HG03095 (cell line): ENCODE measurements at regions not wholly inside any gene's neighbourhood (a gene's known extent, or its start where the extent isn't known, plus 50 kb on each side); places are given as distances from the start of the nearest gene placed in this dataset.

ENCODE experiments used
- ATAC-seq: cut with Tn5 transposase; IDR thresholded peaks from one replicate; pipeline ENCODE4 v1.9.1; 2021; ENCODE audit warnings: moderate library complexity; ENCODE audit not compliant: unreplicated experiment

DNA sequence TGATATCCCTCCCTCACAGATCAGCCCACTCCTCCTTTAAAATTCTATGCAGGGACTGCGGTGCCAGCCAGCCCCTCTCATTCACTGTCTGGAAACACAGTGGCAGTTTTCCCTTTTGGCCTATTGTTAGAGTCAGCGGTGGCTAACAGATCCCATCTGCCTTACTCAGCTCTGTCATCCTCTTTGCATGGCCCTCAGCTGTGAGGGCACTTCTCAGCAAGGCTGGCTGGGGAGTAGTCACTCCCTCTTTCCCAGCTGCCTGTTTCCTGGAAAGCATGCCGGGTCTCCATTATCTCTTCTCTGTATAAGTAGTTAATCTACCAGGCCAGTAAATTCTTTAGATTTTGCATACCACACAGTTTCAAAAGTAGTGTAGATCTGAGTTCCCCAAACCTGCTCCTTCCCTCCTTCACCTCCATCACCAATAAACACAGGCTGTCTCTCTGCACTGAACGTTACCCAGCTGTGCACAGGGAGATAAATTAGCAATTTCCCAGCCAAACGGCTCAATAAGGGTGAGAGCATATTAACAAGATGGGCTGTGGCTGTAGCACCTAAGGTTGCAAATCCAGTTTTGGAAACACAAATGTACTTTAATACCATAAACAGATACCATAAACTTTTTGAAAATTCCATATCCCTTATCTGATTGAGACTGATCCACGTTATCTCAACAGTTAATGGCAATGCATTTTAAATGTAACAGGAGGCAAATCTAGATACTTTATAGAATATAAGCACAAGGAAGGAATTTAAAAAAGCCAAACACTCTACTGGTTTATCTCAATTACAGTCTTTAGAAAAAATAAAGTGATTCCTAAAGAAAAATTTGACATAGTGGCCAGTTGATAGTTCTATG lies 229.3 kb downstream of the ANKRD50 start:
- ATAC-seq = no peak

DNA sequence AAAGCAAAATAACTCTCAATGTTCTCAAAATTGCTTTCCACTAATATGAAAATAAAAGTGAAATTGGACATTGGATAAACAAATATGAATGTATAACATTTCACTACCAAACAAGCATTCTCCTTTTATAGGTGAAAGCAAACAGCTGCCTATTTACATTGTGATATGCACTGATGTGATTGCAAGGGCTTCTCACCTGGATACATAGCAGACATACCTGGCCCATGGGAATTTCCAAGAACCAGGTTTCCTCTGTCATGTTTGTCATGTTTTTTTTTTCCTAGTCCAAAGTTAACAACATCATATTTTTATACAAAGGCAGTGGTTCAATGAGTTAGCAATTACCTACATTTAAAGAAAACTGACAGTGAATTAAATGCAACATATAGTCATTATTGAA lies 228.5 kb downstream of the ANKRD50 start:
- ATAC-seq = no peak

DNA sequence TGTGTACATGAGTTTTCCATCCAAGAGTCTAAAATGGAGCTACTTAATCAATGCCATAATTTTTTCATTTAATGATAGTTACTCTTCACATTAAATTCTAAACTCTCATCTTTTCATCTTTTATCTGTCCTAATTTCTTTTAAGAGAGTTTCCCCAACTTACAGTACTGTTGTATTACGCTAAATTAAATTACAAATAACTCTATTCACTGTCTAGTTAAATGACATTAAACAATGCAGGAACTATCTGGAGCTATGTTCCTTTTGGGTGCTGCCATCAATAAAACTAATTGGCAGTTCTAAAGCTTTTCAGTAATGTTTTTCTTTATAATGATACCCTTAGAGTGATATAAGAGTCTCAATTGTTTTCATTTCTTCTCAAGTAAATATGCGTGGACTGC lies 227.6 kb downstream of the ANKRD50 start:
- ATAC-seq = no peak

DNA sequence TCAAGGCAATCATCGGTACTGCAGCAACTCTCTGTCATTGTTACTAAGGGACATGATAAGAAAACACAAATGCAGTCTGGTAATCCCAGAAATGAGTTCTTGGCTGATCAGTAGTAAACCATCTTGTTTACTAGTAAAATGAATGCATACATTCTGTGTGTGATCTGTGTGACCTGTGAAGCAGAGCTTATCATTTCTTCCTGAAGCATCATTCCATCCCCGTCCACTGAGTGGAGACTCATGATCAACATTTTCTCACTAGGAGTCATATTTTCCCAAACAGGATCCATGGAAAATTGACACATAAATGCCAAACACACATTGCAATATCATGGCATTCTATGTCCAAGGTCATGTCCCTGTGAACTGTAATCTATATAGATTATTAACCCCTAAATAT lies 226.1 kb downstream of the ANKRD50 start:
- ATAC-seq = no peak

DNA sequence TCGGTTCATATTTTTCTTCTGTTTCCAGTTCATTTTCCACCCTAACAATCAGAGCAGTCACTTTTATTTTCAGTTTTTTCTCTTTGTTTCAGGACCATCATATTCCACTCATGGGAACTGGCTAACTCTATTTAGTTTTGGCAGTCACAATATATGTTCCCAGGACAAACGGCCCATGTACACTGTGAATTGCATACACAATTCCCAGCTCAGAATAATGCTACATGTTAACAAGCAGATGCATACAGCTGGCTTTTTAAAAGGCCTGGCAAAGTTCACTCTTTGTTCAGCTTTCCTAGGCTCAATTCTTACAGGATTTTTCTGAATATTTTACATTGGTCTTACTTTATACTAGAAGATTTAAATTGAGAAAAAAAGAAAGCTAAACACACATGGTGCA lies 224.9 kb downstream of the ANKRD50 start:
- ATAC-seq = no peak

DNA sequence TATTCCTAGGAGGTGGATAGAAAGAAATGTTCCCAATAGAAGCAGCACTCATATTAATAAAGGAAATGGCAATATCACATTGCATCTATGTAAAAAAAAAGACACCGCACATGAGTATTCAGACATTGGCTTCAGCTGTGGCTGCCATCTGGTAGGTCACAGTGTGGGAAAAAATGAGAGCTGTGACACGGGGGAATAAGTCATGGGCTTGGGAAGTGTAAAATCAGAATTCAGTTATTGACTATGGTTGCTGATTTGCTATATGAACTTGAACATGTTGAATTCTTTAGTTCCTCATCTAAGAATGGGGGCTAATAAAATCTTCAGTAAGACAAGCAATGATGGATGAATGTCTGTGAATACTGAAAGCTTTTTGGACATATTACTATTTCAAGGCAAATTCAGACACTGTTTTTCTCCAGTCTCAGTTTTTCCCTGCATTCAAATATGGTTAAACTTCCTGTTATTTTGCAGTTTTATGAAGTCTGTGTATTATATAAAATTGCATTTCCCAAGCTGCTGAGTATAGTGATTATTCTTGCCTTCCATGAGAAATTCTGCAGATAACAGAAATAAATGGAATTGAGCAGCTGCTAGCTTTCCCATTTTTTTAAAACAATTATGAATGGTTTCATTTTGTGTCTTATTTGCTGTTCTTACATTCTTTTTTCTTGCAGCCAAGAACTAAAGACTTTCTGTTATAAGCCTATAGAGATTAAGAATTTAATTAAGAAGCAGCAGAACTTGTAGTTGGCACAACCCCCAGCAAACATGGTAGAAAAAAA lies 221.0 kb downstream of the ANKRD50 start:
- no peak for ATAC-seq

DNA sequence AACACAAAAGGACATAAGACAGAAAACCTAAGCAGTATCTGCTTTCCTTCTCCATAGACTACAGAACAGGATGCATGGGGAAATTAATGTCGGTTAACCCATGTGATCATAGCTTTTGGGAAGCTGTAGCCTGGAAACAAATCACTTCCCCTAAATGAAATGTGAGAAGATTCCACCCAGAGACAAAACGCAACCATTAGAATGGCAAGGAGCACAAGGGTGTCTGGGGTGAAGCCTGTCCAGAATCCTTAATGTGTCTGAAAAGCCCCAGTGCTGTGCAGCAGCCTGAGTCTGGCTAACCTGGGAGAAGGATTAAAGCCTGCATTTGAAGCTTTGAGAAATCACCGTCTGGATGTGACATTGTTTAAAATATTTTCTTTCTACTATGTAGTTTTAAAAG lies 213.3 kb downstream of the ANKRD50 start:
- no peak for ATAC-seq

DNA sequence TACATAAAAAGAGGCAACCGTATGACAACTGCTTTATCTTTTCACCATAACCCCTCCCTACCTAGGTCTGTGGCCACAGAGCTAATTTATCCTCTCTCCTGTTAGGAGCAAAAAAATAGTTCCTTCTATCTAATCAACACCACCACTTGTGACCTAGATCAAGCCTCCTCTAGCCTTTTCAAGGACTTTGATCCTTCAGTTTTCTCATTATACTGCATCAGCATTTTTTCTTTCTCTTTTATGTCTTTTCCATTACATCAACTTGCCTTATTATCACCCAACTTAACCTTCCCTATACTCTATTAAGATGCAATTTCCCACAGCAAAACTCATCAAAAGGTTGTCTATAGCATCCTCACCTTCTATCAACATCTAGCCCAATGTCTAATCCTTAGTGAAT lies 211.0 kb downstream of the ANKRD50 start:
- ATAC-seq = no peak

DNA sequence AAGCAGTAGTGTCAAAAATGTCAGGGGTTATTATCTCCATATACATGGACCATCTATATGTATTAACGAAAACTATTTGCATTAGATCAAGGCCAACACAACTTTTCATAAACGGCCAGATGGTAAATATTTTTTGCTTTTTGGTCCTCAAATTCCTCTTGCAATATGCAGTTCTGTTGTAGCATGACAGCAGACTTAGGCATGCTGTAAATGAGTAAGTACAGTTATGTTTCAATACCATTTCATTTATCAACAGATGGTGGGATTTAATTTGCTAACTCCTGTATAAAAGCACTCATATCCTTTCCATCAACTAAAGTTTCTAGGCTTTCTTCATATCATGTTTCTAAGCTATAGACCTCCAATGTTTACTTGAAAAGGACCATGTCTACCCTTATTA lies 208.1 kb downstream of the ANKRD50 start:
- ATAC-seq = no peak

DNA sequence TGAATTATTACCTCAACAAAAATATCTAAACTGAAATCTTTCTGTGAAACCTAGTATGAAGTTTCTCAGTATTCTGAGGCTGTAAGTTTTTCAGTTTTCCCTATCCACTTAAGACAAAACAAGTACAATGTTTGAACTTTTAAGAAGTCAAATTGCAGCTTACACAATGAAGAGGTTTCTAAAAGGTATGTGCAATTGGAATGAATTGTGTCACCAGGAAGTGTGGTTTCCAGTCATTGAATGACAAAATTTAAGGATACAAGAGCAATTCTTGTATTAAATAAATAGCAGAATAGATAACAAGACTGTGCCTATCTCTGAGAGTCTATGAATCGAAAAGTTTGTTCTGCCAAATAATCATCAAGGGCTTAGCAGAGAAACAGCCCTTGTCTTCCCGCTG lies 207.3 kb downstream of the ANKRD50 start:
- no peak for ATAC-seq

DNA sequence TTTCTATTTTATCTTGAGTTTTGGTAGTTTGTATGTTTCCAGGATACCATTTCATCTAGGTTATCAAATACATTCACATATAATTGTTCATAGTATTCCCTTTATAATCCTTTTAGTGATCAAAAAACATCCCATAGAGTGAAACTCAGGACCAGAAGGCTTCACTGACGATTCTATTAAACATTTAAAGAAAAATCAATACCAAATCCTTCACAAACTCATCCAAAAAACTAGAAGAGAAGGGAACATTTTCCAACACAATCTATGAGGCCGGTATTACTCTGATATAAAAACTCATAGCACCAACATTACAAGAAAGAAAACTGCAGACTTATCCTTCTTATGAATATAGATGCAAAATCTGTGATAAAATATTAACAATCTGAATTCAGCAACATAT lies 203.4 kb downstream of the ANKRD50 start:
- ATAC-seq = no peak

DNA sequence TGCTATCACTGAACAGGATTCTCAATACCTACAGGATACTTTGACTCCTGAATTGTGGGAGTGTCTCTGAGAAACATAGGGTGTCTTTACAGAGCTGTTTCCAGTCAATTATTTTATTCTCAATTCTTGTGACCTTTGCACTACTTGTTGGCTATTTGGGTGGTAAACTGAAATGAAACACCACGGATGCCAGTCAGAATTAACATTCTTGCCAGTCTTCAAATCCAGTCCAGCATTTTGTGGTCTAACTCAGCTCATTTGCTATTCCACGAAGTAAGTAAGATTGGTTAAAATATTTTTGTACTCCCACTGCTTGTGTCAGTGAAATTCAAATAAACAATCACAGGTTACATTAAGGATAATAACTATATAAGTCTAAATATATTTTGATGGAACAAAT lies 197.9 kb downstream of the ANKRD50 start:
- ATAC-seq = no peak

DNA sequence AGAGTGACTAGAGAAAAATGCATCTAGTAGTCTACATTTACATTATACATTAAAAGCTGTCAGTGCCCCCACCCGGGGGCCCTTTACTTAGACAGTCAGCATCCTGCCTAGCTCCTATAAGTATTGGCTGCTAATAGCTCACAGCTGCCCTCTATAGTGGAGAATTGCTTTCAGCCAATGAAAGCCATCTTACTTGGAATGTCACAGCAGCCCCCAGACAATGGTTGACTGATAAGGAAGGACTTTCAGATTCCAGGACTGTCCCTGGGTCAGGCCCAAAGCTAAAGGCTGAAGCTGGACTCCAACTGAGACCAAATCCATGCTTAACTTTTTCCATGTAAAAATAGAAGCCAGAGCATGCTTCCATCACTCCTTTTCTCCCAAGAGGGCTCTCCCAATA lies 196.9 kb downstream of the ANKRD50 start:
- no peak for ATAC-seq

DNA sequence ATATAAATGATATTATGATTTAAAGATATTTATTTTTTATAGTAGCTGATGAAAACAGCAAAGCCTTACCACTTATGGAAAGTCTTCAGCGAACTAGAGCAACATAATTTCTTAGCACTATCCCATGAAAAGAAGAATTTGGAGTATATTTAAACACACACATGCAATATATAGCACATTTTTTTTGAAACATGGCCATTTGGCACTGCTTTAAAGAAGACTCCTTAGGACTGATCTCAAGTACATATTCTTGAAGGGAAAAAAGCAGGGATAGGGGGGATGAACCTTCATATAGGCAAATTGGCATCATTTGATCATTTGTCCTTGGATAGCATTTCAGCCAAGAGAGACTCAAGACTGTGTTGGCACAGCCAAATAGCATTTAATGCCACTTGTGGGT lies 193.3 kb downstream of the ANKRD50 start:
- ATAC-seq = no peak

DNA sequence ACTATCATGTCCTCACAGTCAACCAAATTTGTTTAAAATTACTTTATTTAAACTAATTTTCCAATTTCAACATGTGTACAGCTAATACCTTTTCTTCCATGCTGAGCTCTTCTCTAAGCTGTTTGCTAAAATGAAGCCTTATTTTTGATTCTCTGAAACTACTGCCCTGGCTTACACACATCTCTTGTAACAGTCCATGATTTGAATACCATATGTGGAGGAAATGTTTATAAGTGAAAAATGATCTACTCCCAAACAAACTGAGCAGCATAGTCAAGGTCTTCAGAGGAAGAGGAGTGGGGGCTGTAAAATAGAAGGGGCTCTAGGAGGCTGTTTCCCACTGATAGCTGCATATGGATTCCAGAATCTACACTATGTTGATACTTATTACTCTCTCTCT lies 188.7 kb downstream of the ANKRD50 start:
- ATAC-seq = no peak

DNA sequence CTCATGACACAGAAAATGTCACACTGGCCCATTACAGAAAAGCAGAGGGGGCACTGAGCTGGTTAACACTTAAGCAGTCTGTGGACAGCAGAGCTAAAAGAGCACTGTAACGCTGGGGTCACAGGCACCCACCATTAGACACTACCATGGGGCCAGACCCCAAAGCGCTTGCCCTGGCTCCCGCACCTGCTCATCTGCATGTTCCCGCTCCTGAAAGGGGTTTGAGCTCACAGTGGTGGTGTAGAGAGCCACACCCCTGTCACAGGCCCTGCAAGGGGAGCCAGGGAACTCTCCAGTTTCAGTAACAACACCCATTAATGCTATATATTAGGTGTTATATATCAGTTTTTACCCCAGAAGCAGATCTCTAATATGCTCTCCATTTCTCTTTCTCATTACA lies 187.0 kb downstream of the ANKRD50 start:
- no peak for ATAC-seq

DNA sequence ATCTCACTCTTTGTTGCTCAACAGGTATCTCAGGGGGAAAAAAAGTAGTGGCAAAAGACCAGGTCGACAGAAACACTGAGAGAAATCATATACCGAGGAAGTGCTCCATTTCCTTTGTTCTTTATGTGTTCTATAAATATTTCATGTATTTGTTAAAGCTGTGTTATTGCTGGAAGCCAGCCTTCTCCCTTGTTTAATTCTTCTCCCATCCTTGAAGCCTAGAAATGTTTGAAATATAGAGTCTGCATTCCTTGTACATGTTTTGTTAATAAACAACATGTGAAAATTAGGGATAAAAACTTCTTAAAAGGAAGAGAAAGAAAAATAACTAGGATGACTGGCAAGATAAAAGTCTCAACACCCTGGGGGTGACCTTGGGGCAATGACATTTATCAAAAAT lies 186.2 kb downstream of the ANKRD50 start:
- no peak for ATAC-seq

DNA sequence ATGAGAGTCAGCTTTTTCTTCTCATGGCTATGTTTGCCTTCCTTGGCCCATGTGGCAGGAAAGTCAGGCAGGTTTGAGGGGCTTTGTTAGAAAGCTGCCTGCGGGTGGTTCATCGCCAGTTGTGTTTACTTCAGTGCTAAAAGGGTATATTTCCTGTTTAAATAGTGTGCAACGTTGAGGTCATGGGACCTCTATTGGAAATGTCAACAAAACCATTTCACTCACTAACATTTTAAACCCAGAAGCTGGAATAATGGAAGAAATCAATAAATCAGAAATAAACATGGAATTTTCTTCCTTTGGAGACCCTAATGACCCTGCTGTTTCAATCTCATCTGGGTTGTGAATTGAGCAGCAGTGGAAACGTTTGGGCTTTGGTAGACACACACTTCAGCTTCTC lies 185.8 kb downstream of the ANKRD50 start:
- no peak for ATAC-seq

DNA sequence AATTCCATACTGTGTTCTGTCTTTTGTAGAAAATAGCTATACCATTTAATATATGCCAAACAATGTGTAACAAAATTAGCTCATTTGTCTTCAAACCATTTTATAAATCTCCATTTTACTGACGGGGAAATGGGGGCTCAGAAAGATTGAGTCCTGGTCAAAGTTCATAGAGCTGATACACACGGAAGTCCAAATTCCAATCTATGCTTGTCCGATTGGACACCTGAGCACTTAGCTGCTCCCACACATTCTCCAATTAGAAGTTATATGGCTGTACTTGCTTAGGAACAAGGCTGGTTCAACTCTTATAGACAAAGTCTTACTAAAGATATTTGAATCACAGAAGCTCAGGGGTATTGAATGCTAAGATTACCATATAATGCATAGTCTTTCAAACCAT lies 185.2 kb downstream of the ANKRD50 start:
- no peak for ATAC-seq

DNA sequence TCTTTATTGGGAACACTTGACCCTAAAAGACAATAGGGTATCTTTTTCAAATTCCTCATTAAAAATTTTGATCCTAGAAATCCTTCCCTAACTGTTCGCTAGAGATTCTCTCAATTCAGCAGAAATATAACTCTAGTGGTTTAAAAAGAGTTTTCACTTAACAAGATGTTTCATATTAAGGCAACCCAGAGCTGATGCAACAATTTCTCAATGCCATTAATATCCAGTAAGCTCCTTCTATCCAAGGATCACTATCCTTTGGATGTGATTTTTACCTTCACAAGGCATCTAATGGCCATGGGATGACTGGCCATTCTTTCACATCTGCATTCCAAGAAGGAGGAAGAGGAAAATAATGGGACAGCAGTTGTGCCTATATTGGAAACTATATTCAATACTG lies 183.4 kb downstream of the ANKRD50 start:
- ATAC-seq = no peak

DNA sequence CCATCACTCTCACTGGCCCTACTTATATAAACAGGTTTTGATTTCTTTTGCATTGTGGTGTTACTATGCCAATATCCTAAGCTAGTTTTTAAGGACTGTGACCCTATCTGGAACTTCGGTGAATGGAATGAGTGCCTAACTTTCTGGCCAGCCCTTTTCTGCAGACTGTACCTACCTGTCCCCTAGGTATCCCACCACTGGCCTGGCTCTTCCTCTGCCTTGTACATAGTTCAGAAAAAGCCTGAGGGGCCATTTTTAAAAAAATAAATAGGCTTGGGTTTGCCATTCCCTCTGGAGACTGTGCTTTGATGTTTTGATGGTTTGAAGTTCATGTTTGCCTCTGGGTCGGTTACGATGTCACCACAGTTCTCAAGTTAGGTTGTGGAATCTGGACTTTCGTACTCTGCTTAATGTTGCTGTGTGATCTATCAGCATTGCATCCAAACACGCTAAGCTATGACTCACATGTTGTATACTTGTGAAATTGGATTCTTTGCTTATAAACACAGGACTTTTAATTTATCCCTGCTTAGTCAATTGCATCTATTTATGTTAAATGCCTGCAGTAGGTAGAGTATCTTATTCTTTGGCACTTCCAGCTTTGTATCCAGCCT lies 182.0 kb downstream of the ANKRD50 start:
- no peak for ATAC-seq

DNA sequence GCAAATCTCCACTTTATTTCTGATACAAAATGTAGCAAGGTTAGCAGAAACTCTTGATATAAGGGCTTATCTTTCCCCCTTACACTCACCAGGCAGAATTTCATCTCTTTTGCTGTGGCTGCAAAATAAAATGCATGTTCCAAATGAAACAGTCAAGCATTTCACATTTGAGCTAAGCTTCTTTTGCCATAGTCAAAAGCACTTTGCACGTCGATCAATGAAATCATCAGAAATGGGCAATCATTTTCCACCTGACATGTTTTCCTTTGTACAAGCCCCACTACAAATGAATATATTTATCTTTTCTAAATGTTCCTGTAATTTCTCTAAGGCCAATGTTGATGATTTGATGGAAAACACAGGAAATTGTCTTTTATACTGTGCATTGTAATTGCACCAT lies 178.4 kb downstream of the ANKRD50 start:
- ATAC-seq = no peak
